GM19193 (cell line): ENCODE measurements at regions not wholly inside any gene's neighbourhood (a gene's known extent, or its start where the extent isn't known, plus 50 kb on each side); places are given as distances from the start of the nearest gene placed in this dataset.

Experiments
- POLR2A ChIP-seq: IDR thresholded peaks from 4 replicates; pipeline ENCODE4 v1.6.1; 2011; ENCODE audit not compliant: insufficient read depth, insufficient read length; ENCODE audit errors: extremely low read depth

GRCh38 chr7:35854311-35854710 is 53.5 kb downstream of the SEPTIN7 start:
- no peak for TF ChIP-seq POLR2A

DNA sequence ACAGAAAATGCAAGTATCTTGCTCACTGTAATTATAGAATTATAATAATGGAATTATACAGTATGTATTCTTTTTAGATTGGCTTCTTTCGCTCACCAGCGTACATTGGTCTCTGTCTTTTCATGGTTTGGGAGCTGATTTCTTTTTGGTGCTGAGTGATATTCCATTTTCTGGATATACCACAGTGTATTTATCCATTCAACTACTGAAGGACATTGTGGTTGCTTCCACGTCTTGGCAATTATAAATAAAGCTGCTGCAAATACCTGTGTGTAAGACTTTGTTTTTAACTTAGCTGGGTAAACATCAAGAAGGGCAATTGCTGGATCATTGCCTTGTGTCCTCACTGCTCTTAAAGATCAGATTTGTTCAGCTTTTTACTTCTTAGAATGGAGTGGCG is 55.3 kb downstream of the SEPTIN7 start:
- TF ChIP-seq POLR2A = no peak

DNA sequence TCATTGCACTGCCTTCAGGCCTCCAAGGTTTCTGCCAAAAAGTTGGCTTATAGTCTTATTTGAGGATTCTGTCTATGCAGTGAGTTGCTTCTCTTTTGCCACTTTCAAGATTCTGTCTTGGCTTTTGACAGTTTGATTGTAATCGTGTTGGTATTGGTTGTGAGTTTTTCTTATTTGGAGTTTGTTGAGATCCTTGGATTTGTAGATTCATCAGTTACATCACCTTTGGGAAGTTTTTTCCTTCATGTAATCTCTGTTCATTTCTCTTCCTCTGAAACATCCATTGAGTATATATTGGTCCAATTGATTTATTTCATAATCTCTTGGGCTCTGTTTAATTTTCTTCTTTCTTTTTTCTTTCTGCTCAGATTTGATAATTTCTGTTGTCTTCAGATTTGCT is 59.8 kb downstream of the SEPTIN7 start:
- TF ChIP-seq POLR2A = no peak

GRCh38 chr7:35865287-35865686 is 64.4 kb downstream of the SEPTIN7 start:
- TF ChIP-seq POLR2A = no peak

DNA sequence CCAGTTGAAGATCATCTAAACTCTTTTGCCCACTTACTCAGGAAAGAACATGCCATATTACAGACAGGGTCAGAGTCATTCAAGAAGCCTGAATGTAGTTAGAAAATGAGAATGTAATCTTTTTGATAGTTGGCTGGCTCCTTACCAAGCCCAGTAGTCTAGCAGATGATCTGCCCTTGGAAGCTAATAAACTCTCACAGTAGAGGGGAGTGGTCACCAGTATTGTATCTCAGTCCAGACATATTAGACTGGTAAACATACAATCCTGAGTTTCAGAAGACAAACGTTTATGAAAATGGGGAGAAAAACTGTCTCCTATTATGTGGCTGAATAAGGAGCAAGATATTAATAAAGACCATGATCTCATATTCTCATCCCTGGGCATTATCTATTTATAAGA is 65.3 kb downstream of the SEPTIN7 start:
- no peak for TF ChIP-seq POLR2A

- no peak for TF ChIP-seq POLR2A
Observed at GRCh38 chr7:35869810-35870209, 69.0 kb downstream of the SEPTIN7 start.

DNA sequence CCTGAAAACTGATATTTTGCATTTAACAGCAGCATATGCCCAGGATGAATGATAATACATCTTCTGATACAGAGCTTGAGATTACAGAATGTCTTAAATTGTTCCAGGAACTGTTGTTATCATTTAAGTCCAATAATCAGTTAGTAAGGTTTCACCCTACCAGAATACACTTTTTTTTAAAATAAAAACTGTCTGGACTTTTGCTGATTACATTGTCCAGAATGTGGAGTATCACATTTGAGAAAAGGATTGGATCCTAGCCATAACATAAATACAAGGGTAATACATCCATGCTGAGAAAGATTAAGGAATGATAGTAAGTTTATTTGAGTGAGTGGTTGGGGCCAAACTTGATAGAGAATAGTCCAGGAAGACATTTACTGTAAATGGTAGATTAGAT is 71.0 kb downstream of the SEPTIN7 start:
- TF ChIP-seq POLR2A = no peak

DNA sequence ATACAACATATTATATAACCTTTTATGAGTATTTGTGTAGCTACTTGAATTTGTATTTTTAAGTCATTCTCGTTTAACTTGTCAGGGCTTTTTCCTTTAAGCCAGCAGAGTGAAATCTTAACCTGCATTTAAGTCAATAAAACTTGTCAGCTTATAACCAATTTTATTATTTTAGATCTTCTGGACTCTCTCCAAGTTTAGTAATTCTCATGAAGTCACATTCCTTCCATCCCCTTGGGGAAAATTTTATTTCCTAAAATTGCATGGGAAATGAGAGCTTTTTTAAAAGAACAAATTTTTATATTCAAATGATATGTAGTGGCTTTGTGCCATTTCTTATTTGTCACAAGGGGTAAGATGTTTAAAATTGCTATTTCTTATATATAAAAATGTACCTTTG is 74.0 kb downstream of the SEPTIN7 start:
- TF ChIP-seq POLR2A = no peak

GRCh38 chr7:35875292-35875691 is 74.4 kb downstream of the SEPTIN7 start:
- TF ChIP-seq POLR2A = no peak

DNA sequence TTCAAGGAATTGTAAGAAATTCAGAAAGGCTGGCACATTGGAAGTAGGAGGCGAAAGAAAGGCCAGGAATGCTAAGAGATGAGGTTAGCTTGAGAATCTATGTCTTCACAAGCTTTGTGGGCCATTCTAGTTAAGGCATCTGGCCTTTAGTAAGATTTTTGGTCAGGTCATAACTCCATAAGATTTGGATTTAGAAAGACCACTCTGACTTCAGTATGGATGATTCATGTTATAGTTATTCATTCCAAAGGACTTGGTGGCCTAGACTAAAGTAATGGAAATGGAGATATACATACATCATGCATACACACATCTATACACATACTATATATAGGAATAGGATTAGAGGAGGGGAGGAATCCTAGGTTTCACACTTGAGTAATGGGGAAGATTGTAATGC is 77.5 kb downstream of the SEPTIN7 start:
- TF ChIP-seq POLR2A = no peak

DNA sequence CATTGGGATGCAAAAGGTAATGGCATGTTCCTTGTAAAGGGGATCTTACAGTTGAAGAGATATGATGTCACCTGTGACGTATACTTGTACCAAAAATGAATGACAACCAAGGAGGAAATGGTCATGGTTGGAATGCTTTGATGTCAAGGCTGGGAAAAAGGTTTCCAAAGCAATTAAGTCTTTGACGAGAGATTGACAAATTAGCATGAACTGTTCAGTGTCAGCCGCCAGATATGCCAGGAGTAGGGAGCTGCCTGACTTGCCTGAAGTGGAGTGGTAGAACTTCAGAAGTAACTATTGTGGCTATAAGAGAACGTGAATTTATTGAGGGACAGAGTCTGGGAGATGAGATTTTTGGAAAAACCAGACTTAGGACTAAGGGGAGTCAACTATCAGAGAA is 88.1 kb downstream of the SEPTIN7 start:
- no peak for TF ChIP-seq POLR2A

GRCh38 chr7:35889870-35890269 is 89.0 kb downstream of the SEPTIN7 start:
- no peak for TF ChIP-seq POLR2A

DNA sequence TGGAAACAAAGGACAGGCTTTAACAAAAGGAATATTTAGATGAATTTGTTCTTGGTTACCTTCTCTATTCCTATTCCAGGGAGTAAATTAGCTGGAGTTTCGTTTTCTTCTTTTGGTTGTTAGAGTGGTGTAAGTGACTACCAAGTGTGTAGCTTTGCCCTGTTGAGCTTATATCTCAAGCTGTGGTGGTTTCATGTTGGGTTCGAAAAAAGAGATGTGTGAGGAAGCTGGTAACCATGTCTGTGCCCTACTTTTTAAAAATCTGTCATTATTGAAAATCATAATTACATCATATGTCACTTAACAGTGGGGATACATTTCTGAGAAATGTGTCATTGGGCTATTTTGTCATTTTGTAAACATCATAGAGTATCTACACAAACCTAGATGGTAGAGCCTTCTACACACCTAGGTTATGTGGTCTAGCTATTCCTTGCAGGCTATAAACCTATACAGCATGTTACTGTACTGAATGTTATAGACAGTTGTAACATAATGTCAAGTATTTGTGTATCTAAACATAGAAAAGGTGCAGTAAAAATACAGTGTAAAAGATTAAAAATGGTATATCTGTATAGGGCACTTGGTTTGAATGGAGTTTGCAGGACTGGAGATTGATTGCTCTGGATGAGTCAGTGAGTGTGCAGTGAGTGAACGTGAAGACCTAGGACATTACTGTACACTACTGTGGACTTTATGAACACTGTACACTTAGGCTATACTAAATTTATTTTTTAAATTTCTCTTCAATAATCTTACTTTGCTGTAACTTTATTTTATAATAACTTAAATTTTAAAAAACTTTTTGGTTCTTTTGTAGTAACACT is 90.4 kb downstream of the SEPTIN7 start:
- TF ChIP-seq POLR2A = no peak

DNA sequence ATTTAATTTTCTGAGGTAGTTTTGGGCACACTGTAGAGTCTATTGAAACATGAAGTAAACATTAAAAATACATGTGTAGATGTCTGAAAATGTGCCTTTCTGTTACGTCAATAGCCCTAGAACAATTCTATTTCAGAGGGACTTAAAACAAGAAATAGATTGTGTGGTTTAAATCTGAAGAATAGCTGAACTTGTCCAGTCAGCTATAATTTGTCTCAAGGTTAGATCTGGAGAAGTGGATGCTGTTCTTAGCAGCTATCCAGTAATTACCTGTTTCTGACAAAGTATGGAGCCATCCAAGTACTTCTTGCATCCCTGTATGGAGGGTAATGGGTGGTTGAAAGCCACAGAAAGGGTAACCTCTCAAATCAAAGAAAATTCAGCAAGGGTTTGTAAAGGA is 92.8 kb downstream of the SEPTIN7 start:
- TF ChIP-seq POLR2A = no peak

GRCh38 chr7:35894721-35895120 is 93.9 kb downstream of the SEPTIN7 start:
- no peak for TF ChIP-seq POLR2A

GRCh38 chr7:35900651-35901050 is 99.8 kb downstream of the SEPTIN7 start:
- no peak for TF ChIP-seq POLR2A

DNA sequence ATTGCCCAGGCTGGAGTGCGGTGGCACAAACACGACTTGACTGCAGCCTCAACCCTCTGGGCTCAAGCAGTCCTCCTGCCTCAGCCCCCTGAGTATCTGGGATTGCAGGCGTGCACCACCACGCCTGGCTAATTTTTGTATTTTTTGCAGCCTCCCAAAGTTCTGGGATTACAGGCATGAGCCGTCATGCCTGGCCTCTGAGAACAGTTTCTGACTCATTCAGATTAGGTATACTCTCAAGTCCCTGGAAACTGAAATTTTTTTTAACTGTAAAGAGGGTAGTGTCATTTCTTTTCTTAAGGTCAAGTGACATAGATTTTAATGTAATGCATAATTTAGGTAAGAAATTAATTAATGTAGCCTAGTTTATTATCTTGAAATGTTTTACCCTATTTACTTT is 104.7 kb downstream of the SEPTIN7 start:
- TF ChIP-seq POLR2A = no peak

- no peak for TF ChIP-seq POLR2A
Observed at GRCh38 chr7:35906191-35906908, 105.5 kb downstream of the SEPTIN7 start.
